HCT116 (cell line): ENCODE measurements at regions not wholly inside any gene's neighbourhood (a gene's known extent, or its start where the extent isn't known, plus 50 kb on each side); places are given as distances from the start of the nearest gene placed in this dataset.

Source experiments
- ATAC-seq: fragments of 200-7000 bp; cut with Tn5 transposase; 2 replicates; pipeline ENCODE4 v1.9.1; 2020; ENCODE audit warnings: mild to moderate bottlenecking, moderate library complexity
- BruUV-seq: library from RNA; stranded (reverse); fragments of 400-500 nt; replicated peaks from 2 replicates; lab custom pipeline; 2021; lab: Mats Ljungman, UMichigan
- CTCF ChIA-PET: fragments of 300-600 bp; sonication (Branson Sonifier 250); formaldehyde crosslinking; loops from one replicate; lab custom pipeline; 2021; ENCODE audit warnings: antibody characterized with exemption; lab: Charles Lee
- POLR2A ChIA-PET: fragments of 300-600, 350-600 bp; sonication (Branson Sonifier 250); formaldehyde crosslinking; loops from one replicate; lab custom pipeline; 2021; ENCODE audit warnings: antibody characterized with exemption; lab: Charles Lee
- RAD21 ChIA-PET, 2 experiments: fragments of 300-600 bp; sonication (Branson Sonifier 250); formaldehyde crosslinking; loops; one replicate each; lab custom pipeline; 2023; ENCODE audit warnings: low total read pairs in 2 of 2; ENCODE audit not compliant: uncharacterized antibody in 2 of 2, unreplicated experiment in 2 of 2, low non-redundant PET in 1 of 2; lab: Charles Lee
- DNase-seq: peaks from one replicate; pipeline ENCODE4 v3.0.0-alpha.2; 2010; ENCODE audit warnings: low read depth, low spot score
- H2AFZ ChIP-seq: fragments of 200-600 bp; shearing (Covaris generic), sonication (generic); 2 replicates; pipeline ENCODE4 v1.6.1; 2017; ENCODE audit warnings: low read depth, mixed run types, mixed read lengths, antibody characterized with exemption, low read length; ENCODE audit not compliant: poor library complexity, severe bottlenecking
- H3K27ac ChIP-seq: 2 replicates; pipeline ENCODE4 v1.5.1; 2012; ENCODE audit warnings: low read depth, low read length
- H3K27me3 ChIP-seq: fragments of 200-600 bp; sonication (generic); 2 replicates; pipeline ENCODE4 v1.6.1; 2016; ENCODE audit warnings: mixed run types, low read length, mixed read lengths; ENCODE audit not compliant: insufficient read depth
- H3K36me3 ChIP-seq, 2 experiments: fragments of 200-500 bp in 1 of 2; fragments of 200-600 bp in 1 of 2; sonication (Bioruptor generic) in 1 of 2; sonication (generic) in 1 of 2; 2 replicates each; pipeline versions ENCODE4 v1.5.1 to v1.6.1; 2014 to 2016; ENCODE audit warnings: low read length in 2 of 2, inconsistent platforms in 1 of 2, mixed read lengths in 1 of 2, mixed run types in 1 of 2; ENCODE audit not compliant: insufficient read depth in 2 of 2, control insufficient read depth in 1 of 2
- H3K4me1 ChIP-seq, 2 experiments: fragments of 200-600 bp in 1 of 2; sonication (generic) in 1 of 2; 2 replicates each; pipeline versions ENCODE4 v1.5.1 to v1.6.1; 2012 to 2017; ENCODE audit warnings: low read length in 2 of 2, inconsistent platforms in 1 of 2, mild to moderate bottlenecking in 1 of 2, mixed read lengths in 1 of 2, mixed run types in 1 of 2, moderate library complexity in 1 of 2; ENCODE audit not compliant: insufficient read depth in 2 of 2, control insufficient read depth in 1 of 2
- H3K4me2 ChIP-seq: fragments of 200-600 bp; sonication (generic); 2 replicates; pipeline ENCODE4 v1.6.1; 2017; ENCODE audit warnings: mixed run types, low read length, mixed read lengths
- H3K4me3 ChIP-seq, 2 experiments: fragments of 200-600 bp in 1 of 2; sonication (generic) in 1 of 2; replicated peaks in 1 of 2; 2 replicates each; pipeline ENCODE4 v1.5.1; 2011 to 2016; ENCODE audit warnings: low read length in 2 of 2, control low read depth in 1 of 2, low read depth in 1 of 2, mild to moderate bottlenecking in 1 of 2, mixed read lengths in 1 of 2, mixed run types in 1 of 2
- H3K79me2 ChIP-seq: fragments of 200-600 bp; sonication (generic); 2 replicates; pipeline ENCODE4 v1.6.1; 2017; ENCODE audit warnings: mild to moderate bottlenecking, mixed run types, low read length, moderate library complexity, mixed read lengths; ENCODE audit not compliant: insufficient read depth
- H3K9ac ChIP-seq: fragments of 200-600 bp; sonication (generic); 2 replicates; pipeline ENCODE4 v1.6.1; 2016; ENCODE audit warnings: low read length, mixed read lengths
- H3K9me2 ChIP-seq: fragments of 200-600 bp; sonication (generic), shearing (Covaris generic); 2 replicates; pipeline ENCODE4 v1.6.1; 2017; ENCODE audit warnings: mixed run types, mild to moderate bottlenecking, moderate library complexity; ENCODE audit not compliant: insufficient read depth
- H3K9me3 ChIP-seq, 2 experiments: fragments of 200-500 bp in 1 of 2; fragments of 200-600 bp in 1 of 2; sonication (Bioruptor generic) in 1 of 2; sonication (generic) in 1 of 2; 2 replicates each; pipeline ENCODE4 v1.6.1; 2014 to 2017; ENCODE audit warnings: low read length in 2 of 2, mixed read lengths in 2 of 2, inconsistent platforms in 1 of 2, low read depth in 1 of 2, mild to moderate bottlenecking in 1 of 2, mixed run types in 1 of 2, moderate library complexity in 1 of 2; ENCODE audit not compliant: control insufficient read depth in 1 of 2, insufficient read depth in 1 of 2
- H4K20me1 ChIP-seq: fragments of 200-600 bp; sonication (generic), shearing (Covaris generic); 2 replicates; pipeline ENCODE4 v1.6.1; 2017; ENCODE audit warnings: mixed run types, mild to moderate bottlenecking, moderate library complexity; ENCODE audit not compliant: insufficient read depth
- ATF3 ChIP-seq: IDR thresholded peaks from 2 replicates; pipeline ENCODE4 v1.6.1; 2012
- CEBPB ChIP-seq: IDR thresholded peaks from 2 replicates; pipeline ENCODE4 v1.6.1; 2012; ENCODE audit warnings: low read depth
- CTCF ChIP-seq, 3 experiments: fragments of 200-600 bp in 1 of 3; sonication (generic) in 1 of 3; IDR thresholded peaks in 2 of 3; conservative IDR thresholded peaks in 1 of 3; 2 replicates each; pipeline ENCODE4 v1.5.1; 2012 to 2017; ENCODE audit warnings: low read depth in 2 of 3, low read length in 2 of 3, antibody characterized with exemption in 1 of 3, borderline replicate concordance in 1 of 3, control low read depth in 1 of 3, mild to moderate bottlenecking in 1 of 3, mixed read lengths in 1 of 3, mixed run types in 1 of 3, moderate library complexity in 1 of 3; ENCODE audit not compliant: insufficient read depth in 1 of 3
- EGR1 ChIP-seq: IDR thresholded peaks from 2 replicates; pipeline ENCODE4 v1.6.1; 2012; ENCODE audit warnings: low read depth
- ELF1 ChIP-seq: IDR thresholded peaks from 2 replicates; pipeline ENCODE4 v1.6.1; 2012; ENCODE audit warnings: low read depth, borderline replicate concordance
- EZH2 ChIP-seq: fragments of 200-600 bp; sonication (generic); IDR thresholded peaks from 2 replicates; pipeline ENCODE4 v1.6.1; 2017; ENCODE audit warnings: antibody characterized with exemption, mixed run types
- FOSL1 ChIP-seq: IDR thresholded peaks from 2 replicates; pipeline ENCODE4 v1.6.1; 2012; ENCODE audit warnings: low read depth
- JUND ChIP-seq: IDR thresholded peaks from 2 replicates; pipeline ENCODE4 v1.6.1; 2012
- MAX ChIP-seq: IDR thresholded peaks from 2 replicates; pipeline ENCODE4 v1.6.1; 2012
- POLR2A ChIP-seq: IDR thresholded peaks from 2 replicates; pipeline ENCODE4 v1.7.0; 2011; ENCODE audit warnings: borderline replicate concordance; ENCODE audit not compliant: insufficient read depth, insufficient read length; ENCODE audit errors: extremely low read depth
- POLR2AphosphoS5 ChIP-seq: IDR thresholded peaks from 2 replicates; pipeline ENCODE4 v1.6.1; 2011; ENCODE audit warnings: mild to moderate bottlenecking, low read depth, low read length, moderate library complexity
- RAD21 ChIP-seq: IDR thresholded peaks from 2 replicates; pipeline ENCODE4 v1.6.1; 2012; ENCODE audit warnings: low read depth, mild to moderate bottlenecking
- REST ChIP-seq: IDR thresholded peaks from 2 replicates; pipeline ENCODE4 v1.6.1; 2012; ENCODE audit warnings: low read depth
- SIN3A ChIP-seq: IDR thresholded peaks from 2 replicates; pipeline ENCODE4 v1.6.1; 2012; ENCODE audit warnings: low read depth
- SP1 ChIP-seq: IDR thresholded peaks from 2 replicates; pipeline ENCODE4 v1.6.1; 2012; ENCODE audit warnings: low read depth
- SRF ChIP-seq: IDR thresholded peaks from 2 replicates; pipeline ENCODE4 v1.6.1; 2012; ENCODE audit warnings: low read depth
- TCF7L2 ChIP-seq: IDR thresholded peaks from 2 replicates; pipeline ENCODE4 v1.7.0; 2011; ENCODE audit warnings: borderline replicate concordance, inconsistent platforms; ENCODE audit not compliant: insufficient read depth, insufficient read length; ENCODE audit errors: extremely low read depth
- ZFX ChIP-seq: fragments of 450-650 bp; IDR thresholded peaks from 2 replicates; pipeline ENCODE4 v1.6.1; 2017
- ZNF274 ChIP-seq: fragments of 200-500 bp; sonication (Bioruptor generic); IDR thresholded peaks from 2 replicates; pipeline ENCODE4 v1.6.1; 2014; ENCODE audit warnings: mild to moderate bottlenecking, low read depth, low read length, inconsistent platforms
- intact Hi-C: fragments of 100-400 bp; cut with micrococcal nuclease; formaldehyde crosslinking; loops from 2 replicates; pipeline ENCODE4 v1.10.0; 2022

GRCh38 chr11:43548916-43549315 is 131.6 kb upstream of the HSD17B12 start (continued):
- TF ChIP-seq ZFX (no peak), TCF7L2 (no peak), JUND (no peak), CTCF (IDR thresholded peaks at IDR 0.05 in 2 of 3, conservative IDR thresholded peaks at IDR 0.05 in 1 of 3; ENCODE audit: borderline replicate concordance in 1 of 3, insufficient read depth in 1 of 3, low read depth in 2 of 3, low read length in 2 of 3) (no peak), ELF1 (no peak), FOSL1 (no peak), ZNF274 (no peak), ATF3 (no peak), SRF (no peak)

GRCh38 chr11:43549624-43550023 is 130.9 kb upstream of the HSD17B12 start:
- ChIA-PET POLR2A (no interaction called here), RAD21 (no interaction called here), CTCF (no interaction called here)
- Histone ChIP-seq H2AFZ (no peak overlapping the region), H3K36me3 (no peaks in the 10 kb centered on the region), H3K4me1 (no peaks in the 10 kb centered on the region), H3K9me2 (no peaks in the 10 kb centered on the region), H3K4me3 (no peak overlapping the region), H4K20me1 (no peaks in the 10 kb centered on the region), H3K9me3 (no peaks in the 10 kb centered on the region), H3K27me3 (peaks cover 19% of the 10 kb centered on the region), H3K4me2 (no peak overlapping the region), H3K79me2 (no peaks in the 10 kb centered on the region), H3K27ac (no peak overlapping the region), H3K9ac (no peak overlapping the region)
- DNase-seq (no peak), ATAC-seq (no peak)
- no TSS peak for BruUV-seq
- intact Hi-C loops = no loop called here
- TF ChIP-seq POLR2A = no peak
- no peak for TF ChIP-seq EGR1
- TF ChIP-seq MAX = no peak
- no peak for TF ChIP-seq FOSL1
- TF ChIP-seq ATF3 = no peak
- no peak for TF ChIP-seq SP1
- TF ChIP-seq POLR2AphosphoS5 = no peak
- no peak for TF ChIP-seq CEBPB
- TF ChIP-seq TCF7L2 = no peak
- TF ChIP-seq RAD21 = no peak
- no peak for TF ChIP-seq REST
- no peak for TF ChIP-seq ZNF274
- TF ChIP-seq EZH2 = no peak
- no peak for TF ChIP-seq SIN3A
